ENCODE measurements at regions not wholly inside any gene's neighbourhood (a gene's known extent, or its start where the extent isn't known, plus 50 kb on each side); places are given as distances from the start of the nearest gene placed in this dataset.

- Histone ChIP-seq H3K4me3 (ENCODE audit: low read depth, low read length) (no peak overlapping the region), H3K9me3 (ENCODE audit: control insufficient read depth, insufficient read depth, low read depth, low read length) (no peaks in the 10 kb centered on the region), H3K36me3 (ENCODE audit: control insufficient read depth in 2 of 2, insufficient read depth in 1 of 2, low read length in 2 of 2) (no peaks in the 10 kb centered on the region), H3K27ac (ENCODE audit: extremely low read depth, low read depth, low read length) (no peak overlapping the region), H3K4me1 (ENCODE audit: control insufficient read depth, insufficient read depth, low read length) (no peaks in the 10 kb centered on the region)
- ChIA-PET POLR2A (no interaction called here), CTCF (no interaction called here)
- TF ChIP-seq ZFP69B (tag by site-specific recombination; IDR thresholded peaks at IDR 0.05) (no peak), ZNF335 (tag by site-specific recombination; conservative IDR thresholded peaks at IDR 0.05) (no peak), TCF7L2 (IDR thresholded peaks at IDR 0.05; ENCODE audit: borderline replicate concordance, low read depth, low read length) (no peak), ZNF132 (tag by site-specific recombination; IDR thresholded peaks at IDR 0.05; ENCODE audit: borderline replicate concordance) (no peak), KLF10 (tag by site-specific recombination; IDR thresholded peaks at IDR 0.05) (no peak), ZNF610 (tag by site-specific recombination; IDR thresholded peaks at IDR 0.05; ENCODE audit: borderline replicate concordance) (no peak), ZNF280D (tag by site-specific recombination; IDR thresholded peaks at IDR 0.05) (no peak), GLIS1 (tag by site-specific recombination; IDR thresholded peaks at IDR 0.05) (no peak), YY2 (tag by site-specific recombination; IDR thresholded peaks at IDR 0.05) (no peak), ZFP37 (tag by site-specific recombination; IDR thresholded peaks at IDR 0.05) (no peak)
- TF ChIP-seq, protein P1, sequence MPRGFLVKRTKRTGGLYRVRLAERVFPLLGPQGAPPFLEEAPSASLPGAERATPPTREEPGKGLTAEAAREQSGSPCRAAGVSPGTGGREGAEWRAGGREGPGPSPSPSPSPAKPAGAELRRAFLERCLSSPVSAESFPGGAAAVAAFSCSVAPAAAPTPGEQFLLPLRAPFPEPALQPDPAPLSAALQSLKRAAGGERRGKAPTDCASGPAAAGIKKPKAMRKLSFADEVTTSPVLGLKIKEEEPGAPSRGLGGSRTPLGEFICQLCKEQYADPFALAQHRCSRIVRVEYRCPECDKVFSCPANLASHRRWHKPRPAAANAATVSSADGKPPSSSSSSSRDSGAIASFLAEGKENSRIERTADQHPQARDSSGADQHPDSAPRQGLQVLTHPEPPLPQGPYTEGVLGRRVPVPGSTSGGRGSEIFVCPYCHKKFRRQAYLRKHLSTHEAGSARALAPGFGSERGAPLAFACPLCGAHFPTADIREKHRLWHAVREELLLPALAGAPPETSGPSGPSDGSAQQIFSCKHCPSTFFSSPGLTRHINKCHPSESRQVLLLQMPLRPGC (tag by site-specific recombination; IDR thresholded peaks at IDR 0.05), result no peak
Observed at GRCh38 chr5:106200971-106201370, 1469.8 kb downstream of the EFNA5 start.

DNA sequence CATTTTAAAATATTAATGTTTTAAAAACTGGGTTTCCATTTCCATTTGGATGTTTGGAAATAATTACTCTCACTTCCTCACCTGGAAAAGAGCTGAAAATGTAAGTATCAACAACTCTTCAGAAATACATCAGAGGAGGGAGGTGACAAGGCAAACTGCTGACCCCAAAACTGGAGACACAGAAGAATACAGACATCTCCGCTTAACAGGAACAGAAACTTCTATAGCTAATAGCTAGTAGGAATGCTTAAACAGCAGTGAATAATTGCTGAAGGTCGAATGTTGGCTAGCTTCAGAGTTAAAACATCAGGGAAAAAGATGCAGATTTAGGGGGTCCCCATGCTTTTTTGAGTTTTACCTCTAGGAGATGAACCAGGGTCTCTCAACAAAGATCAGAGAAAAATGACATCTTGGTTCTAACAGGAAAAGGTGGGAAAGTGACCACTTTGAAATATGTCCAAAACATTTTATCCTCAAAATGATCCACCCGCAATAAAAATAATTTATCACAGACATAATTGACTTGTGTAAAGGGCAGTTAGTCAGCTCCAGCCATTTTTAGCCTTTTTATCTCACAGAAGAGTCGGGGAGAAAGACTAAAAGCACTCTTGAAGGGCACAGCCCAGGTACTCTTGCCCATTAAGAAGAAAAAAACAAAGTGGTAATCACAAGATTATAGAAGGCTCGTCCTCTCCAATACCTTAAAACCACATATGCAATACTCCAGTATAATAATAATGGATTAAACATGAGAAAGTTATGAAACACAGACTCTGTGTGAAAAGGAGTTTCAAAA, 1474.9 kb downstream of the EFNA5 start:
- POLR2A ChIA-PET, result no interaction called here
- no peak for TF ChIP-seq ZNF280C (tag by site-specific recombination; IDR thresholded peaks at IDR 0.05)
- TF ChIP-seq, protein P2, sequence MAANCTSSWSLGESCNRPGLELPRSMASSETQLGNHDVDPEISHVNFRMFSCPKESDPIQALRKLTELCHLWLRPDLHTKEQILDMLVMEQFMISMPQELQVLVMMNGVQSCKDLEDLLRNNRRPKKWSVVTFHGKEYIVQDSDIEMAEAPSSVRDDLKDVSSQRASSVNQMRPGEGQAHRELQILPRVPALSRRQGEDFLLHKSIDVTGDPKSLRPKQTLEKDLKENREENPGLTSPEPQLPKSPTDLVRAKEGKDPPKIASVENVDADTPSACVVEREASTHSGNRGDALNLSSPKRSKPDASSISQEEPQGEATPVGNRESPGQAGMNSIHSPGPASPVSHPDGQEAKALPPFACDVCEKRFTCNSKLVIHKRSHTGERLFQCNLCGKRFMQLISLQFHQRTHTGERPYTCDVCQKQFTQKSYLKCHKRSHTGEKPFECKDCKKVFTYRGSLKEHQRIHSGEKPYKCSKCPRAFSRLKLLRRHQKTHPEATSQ (tag by site-specific recombination; IDR thresholded peaks at IDR 0.05), result no peak
- TF ChIP-seq ZNF146 (tag by site-specific recombination; IDR thresholded peaks at IDR 0.05), result no peak
- no peak for TF ChIP-seq ZNF600 (tag by site-specific recombination; IDR thresholded peaks at IDR 0.05)
- TF ChIP-seq PRDM2 (tag by site-specific recombination; IDR thresholded peaks at IDR 0.05; ENCODE audit: borderline replicate concordance), result no peak
- no peak for TF ChIP-seq ZNF626 (tag by site-specific recombination; IDR thresholded peaks at IDR 0.05)
- no peak for TF ChIP-seq ZNF692 (tag by site-specific recombination; IDR thresholded peaks at IDR 0.05)
- no peak for TF ChIP-seq GLIS1 (tag by site-specific recombination; IDR thresholded peaks at IDR 0.05)

More for the DNA sequence above, 1474.9 kb downstream of the EFNA5 start:
- H3K4me1 ChIP-seq (ENCODE audit: control insufficient read depth, insufficient read depth, low read length), result no peaks in the 10 kb centered on the region
- CTCF ChIA-PET, result no interaction called here
- H3K4me3 ChIP-seq (ENCODE audit: low read depth, low read length), result no peak overlapping the region
- H3K36me3 ChIP-seq (ENCODE audit: control insufficient read depth in 2 of 2, insufficient read depth in 1 of 2, low read length in 2 of 2), result no peaks in the 10 kb centered on the region
- no peak overlapping the region for H3K27ac ChIP-seq (ENCODE audit: extremely low read depth, low read depth, low read length)
- H3K9me3 ChIP-seq (ENCODE audit: control insufficient read depth, insufficient read depth, low read depth, low read length), result no peaks in the 10 kb centered on the region

Data from HEK293 (cell line).